ENCODE measurements at regions not wholly inside any gene's neighbourhood (a gene's known extent, or its start where the extent isn't known, plus 50 kb on each side); places are given as distances from the start of the nearest gene placed in this dataset.

DNA sequence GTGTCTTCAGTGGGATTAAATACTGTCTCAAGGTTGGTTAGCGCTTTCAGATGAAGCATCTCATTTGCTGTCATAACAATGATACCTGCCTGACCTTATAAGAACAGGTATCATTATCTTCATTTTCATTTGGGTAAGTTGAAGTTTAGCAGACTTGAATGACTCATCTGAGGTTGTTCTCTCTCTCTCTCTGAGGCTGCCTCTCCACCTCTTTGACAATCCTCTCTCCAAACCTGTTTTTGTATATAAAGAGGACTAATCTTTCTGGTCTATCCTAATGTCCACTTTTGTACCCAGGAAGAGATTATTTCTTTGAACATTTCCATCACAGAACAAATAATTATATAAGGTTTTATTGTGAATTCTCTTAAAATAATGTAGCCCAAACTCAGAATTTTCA, 291.4 kb downstream of the KLF6 start:
- peak overlapping the region; percentile 91 to 97 for H3K27ac ChIP-seq
- TF ChIP-seq, protein P1, sequence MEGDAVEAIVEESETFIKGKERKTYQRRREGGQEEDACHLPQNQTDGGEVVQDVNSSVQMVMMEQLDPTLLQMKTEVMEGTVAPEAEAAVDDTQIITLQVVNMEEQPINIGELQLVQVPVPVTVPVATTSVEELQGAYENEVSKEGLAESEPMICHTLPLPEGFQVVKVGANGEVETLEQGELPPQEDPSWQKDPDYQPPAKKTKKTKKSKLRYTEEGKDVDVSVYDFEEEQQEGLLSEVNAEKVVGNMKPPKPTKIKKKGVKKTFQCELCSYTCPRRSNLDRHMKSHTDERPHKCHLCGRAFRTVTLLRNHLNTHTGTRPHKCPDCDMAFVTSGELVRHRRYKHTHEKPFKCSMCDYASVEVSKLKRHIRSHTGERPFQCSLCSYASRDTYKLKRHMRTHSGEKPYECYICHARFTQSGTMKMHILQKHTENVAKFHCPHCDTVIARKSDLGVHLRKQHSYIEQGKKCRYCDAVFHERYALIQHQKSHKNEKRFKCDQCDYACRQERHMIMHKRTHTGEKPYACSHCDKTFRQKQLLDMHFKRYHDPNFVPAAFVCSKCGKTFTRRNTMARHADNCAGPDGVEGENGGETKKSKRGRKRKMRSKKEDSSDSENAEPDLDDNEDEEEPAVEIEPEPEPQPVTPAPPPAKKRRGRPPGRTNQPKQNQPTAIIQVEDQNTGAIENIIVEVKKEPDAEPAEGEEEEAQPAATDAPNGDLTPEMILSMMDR (IDR thresholded peaks at IDR 0.05), result no peak
- DNase-seq (ENCODE audit: low spot score), result no peak

DNA sequence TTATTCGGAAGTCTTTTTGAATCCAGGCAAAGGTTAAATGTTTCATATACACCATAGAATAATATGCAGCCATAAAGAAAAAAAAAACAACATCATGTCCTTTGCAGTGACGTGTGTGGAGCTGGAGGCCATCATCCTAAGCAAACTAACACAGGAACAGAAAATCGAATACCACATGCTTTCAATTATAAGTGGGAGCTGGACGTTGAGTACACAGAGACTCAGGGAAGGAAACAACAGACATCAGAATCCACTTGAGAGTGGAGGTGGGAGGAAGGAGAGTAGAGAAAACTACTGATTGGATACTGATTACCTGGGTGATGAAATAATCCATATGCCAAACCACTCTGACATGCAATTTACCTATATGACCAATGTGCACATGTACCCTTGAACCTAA, 293.4 kb downstream of the KLF6 start:
- TF ChIP-seq, protein P1 (IDR thresholded peaks at IDR 0.05), result no peak
- no peak overlapping the region for H3K4me3 ChIP-seq
- H3K27ac ChIP-seq, result no peak overlapping the region
- DNase-seq (ENCODE audit: low spot score), result no peak

More for the DNA sequence above, 291.4 kb downstream of the KLF6 start:
- H3K4me3 ChIP-seq, result peak overlapping the region; percentile 67

DNA sequence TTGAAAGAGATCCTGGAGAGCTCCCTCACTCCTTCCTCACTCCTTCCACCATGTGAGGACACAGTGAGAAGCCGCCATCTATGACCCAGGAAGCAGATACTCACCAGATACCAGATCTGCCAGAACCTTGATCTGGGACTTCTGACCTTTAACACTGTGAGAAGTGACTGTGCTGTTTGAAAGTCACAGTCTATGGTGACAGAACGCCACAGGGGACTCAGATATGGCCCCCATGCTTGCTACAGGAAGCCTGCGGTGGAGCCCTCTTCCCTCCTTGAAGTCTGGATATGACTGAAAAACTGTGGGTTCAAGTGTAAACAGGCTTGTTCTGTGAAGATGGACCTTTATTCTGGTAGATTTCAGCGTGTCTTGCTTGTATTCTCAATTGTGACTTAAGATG, 297.8 kb downstream of the KLF6 start:
- Histone ChIP-seq H3K4me3 (no peak overlapping the region), H3K27ac (no peak overlapping the region)
- TF ChIP-seq, protein P1 (IDR thresholded peaks at IDR 0.05), result no peak
- no peak for DNase-seq (ENCODE audit: low spot score)

DNA sequence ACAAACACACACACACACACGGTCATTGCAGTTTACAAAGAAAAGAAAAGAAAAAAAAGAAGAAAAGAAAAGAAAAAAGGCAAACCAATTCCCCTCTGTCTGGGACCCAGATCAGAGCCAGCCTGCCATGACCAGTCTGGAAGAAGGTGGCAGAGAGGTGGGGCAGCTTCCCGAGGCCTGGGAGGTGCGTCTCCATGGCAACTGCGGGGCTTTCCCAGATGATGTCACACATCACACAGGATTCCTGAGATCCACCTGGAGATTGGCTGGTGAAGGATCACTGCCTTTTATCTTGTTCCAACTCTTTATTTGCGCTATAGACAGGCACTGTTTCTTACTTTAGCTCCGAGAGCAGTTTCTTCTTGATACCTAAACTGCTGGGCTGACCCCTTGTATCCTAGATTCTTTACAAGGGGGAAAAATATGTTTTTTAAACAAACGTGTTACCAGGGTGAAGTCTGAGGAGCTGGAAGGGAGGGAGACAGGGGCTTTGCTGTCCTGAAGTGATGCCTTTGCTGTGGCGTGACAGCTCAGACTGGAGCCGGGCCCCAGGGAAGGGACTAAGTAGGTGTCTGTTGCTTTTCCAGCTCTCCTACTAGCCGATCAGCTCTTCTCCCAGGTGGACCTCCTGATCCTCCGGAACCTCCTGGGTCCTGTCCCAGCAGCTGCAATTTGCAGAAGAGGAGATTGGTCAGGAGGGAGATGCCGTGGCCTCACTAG, 298.5 kb downstream of the KLF6 start:
- Histone ChIP-seq H3K27ac (no peak overlapping the region), H3K4me3 (no peak overlapping the region)
- no peak for DNase-seq (ENCODE audit: low spot score)
- TF ChIP-seq, protein P1 (IDR thresholded peaks at IDR 0.05), result no peak

DNA sequence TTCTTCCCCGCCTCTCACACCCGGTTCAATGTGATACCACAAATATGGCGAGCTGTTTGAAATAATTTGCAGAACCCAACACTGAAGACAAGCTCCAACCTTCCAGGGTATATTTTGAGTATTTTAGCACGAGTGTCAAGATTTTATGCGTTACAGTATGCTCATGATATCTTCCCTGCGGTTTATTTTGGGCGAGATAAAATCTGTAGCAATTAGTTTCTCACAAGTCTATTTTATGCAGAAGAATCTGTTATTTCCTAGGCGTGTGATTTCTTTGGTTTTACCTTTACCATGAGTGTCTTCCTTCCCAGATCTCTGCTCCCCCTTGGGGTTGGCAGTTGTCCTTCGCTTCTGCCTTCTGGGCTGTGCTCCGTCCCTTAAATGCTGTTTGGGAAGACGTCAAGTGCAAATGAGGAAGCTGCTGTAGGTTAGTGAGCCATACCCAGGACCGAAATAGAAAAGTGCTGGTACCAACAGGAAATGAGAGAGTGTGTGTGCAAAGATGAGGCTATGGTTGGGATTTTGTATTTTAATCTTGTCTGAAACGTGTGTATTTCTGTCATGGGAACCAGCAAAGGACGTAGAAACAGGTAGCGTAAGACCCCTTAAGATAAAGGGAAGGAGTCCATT, 299.8 kb downstream of the KLF6 start:
- TF ChIP-seq, protein P1 (IDR thresholded peaks at IDR 0.05), result no peak
- Histone ChIP-seq H3K4me3 (no peak overlapping the region), H3K27ac (peak overlapping the region in 1 of 2 donors; percentile 59)
- DNase-seq (ENCODE audit: low spot score), result no peak

DNA sequence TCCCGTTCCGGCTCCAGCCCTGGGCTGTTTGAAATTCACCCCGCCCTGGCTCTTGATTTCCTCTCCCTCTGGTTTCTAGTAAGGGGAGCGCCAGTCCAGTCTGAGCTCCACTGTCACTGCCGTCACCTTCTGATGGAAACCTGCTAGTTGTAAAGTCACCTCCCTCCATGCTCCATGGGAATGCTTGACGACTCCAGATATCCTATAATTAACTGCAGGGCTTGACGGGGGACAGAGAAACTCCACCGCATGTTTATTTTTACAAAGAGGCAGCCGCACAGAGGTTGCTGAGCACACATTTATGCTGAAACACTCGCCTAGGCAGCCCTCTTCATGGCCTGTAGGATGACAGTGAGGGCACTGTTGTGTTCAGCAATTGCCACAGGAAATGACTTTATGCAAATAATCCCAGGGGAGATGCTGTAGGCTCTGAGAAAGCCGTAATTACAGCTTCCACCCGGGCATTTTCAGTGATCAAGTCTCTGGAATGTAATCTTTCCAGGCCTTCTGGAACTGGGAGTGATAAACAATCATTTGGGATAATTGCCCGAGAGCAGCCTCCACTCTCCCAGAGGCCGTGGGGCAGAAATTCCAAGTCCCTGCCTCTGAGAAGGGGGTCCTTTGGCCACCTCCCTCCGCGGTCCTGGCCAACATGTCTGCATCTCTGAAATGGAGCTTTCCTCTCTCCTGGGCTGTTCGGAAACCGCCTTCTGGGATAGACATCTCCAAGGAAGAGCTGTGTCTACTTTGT, 300.5 kb downstream of the KLF6 start:
- no peak for DNase-seq (ENCODE audit: low spot score)
- TF ChIP-seq, protein P1 (IDR thresholded peaks at IDR 0.05), result no peak
- H3K27ac ChIP-seq, result peak overlapping the region in 1 of 2 donors; percentile 59
- H3K4me3 ChIP-seq, result no peak overlapping the region
